Hepatocyte (in vitro differentiated cells): ENCODE measurements at regions not wholly inside any gene's neighbourhood (a gene's known extent, or its start where the extent isn't known, plus 50 kb on each side); places are given as distances from the start of the nearest gene placed in this dataset.

Experiments
- CTCF ChIP-seq: fragments of 200-600 bp; sonication (generic); IDR thresholded peaks from 2 replicates; pipeline ENCODE4 v1.5.1; 2016; ENCODE audit warnings: antibody characterized with exemption, mild to moderate bottlenecking; ENCODE audit not compliant: poor library complexity
- EZH2phosphoT487 ChIP-seq: fragments of 200-600 bp; sonication (generic); IDR thresholded peaks from one replicate; pipeline ENCODE4 v1.6.1; 2018; ENCODE audit warnings: antibody characterized with exemption, mild to moderate bottlenecking, low read depth, moderate library complexity; ENCODE audit not compliant: unreplicated experiment, severe bottlenecking

- TF ChIP-seq EZH2phosphoT487 (no peak), CTCF (no peak)
Observed at GRCh38 chr1:83098131-83098530, 900.8 kb downstream of the TTLL7 start.
